ENCODE measurements at regions not wholly inside any gene's neighbourhood (a gene's known extent, or its start where the extent isn't known, plus 50 kb on each side); places are given as distances from the start of the nearest gene placed in this dataset.
"Not testable (repeated sequence)": the region's sequence is repeated elsewhere in the genome, so short reads cannot be mapped to it uniquely, and the experiment has no call there.

- DNase-seq, result no peak
Measured at GRCh38 chr2:207417301-207417718, 112.5 kb upstream of the CREB1 start.

- DNase-seq, result no peak
Measured at GRCh38 chr2:207418419-207418818, 111.3 kb upstream of the CREB1 start.

GRCh38 chr2:207419331-207419730, 110.4 kb upstream of the CREB1 start:
- no peak for DNase-seq

- no peak for DNase-seq
Measured at GRCh38 chr2:207421671-207422070, 108.1 kb upstream of the CREB1 start.

GRCh38 chr2:207422380-207422779, 107.4 kb upstream of the CREB1 start:
- DNase-seq, result no peak

- DNase-seq, result peak; percentile 95
Measured at GRCh38 chr2:207423886-207424285, 105.9 kb upstream of the CREB1 start.

GRCh38 chr2:207427986-207428385, 101.8 kb upstream of the CREB1 start:
- no peak for DNase-seq

- no peak for DNase-seq
Measured at GRCh38 chr2:207428573-207428972, 101.2 kb upstream of the CREB1 start.

GRCh38 chr2:207432453-207432852, 97.3 kb upstream of the CREB1 start:
- peak; percentile 78 for DNase-seq

GRCh38 chr2:207434306-207434705, 95.5 kb upstream of the CREB1 start:
- no peak for DNase-seq

GRCh38 chr2:207434899-207435465, 94.8 kb upstream of the CREB1 start:
- peak; percentile 55 for DNase-seq

GRCh38 chr2:207437136-207437523, 92.6 kb upstream of the CREB1 start:
- DNase-seq, result no peak

- no peak for DNase-seq
Measured at GRCh38 chr2:207437524-207438143, 92.1 kb upstream of the CREB1 start.

- DNase-seq, result no peak
Measured at GRCh38 chr2:207438414-207439126, 91.2 kb upstream of the CREB1 start.

- DNase-seq, result not testable (repeated sequence)
Measured at GRCh38 chr2:207439881-207440280, 89.9 kb upstream of the CREB1 start.

GRCh38 chr2:207444756-207445155, 85.0 kb upstream of the CREB1 start:
- DNase-seq, result no peak

GRCh38 chr2:207446653-207447052, 83.1 kb upstream of the CREB1 start:
- DNase-seq, result no peak

GRCh38 chr2:207448006-207448405, 81.8 kb upstream of the CREB1 start:
- DNase-seq, result no peak

GRCh38 chr2:207449642-207450165, 80.1 kb upstream of the CREB1 start:
- no peak for DNase-seq

- DNase-seq, result no peak
Measured at GRCh38 chr2:207450186-207450585, 79.6 kb upstream of the CREB1 start.

GRCh38 chr2:207458582-207458981, 71.2 kb upstream of the CREB1 start:
- DNase-seq, result no peak

GRCh38 chr2:207459990-207460757, 69.6 kb upstream of the CREB1 start:
- no peak for DNase-seq

- no peak for DNase-seq
Measured at GRCh38 chr2:207463433-207463832, 66.3 kb upstream of the CREB1 start.
